CD4-positive, CD25-positive, alpha-beta regulatory T cell (primary cell): ENCODE measurements at regions not wholly inside any gene's neighbourhood (a gene's known extent, or its start where the extent isn't known, plus 50 kb on each side); places are given as distances from the start of the nearest gene placed in this dataset.

Experiments used
- ATAC-seq, 2 donors: fragments of 150-1000 bp; cut with Tn5 transposase; one replicate each; pipeline ENCODE4 v1.10.0; 2021; ENCODE audit warnings: low read depth in 2 of 2, moderate number of reproducible peaks in 2 of 2, moderate library complexity in 1 of 2
- DNase-seq, 3 donors: peaks; one replicate each; pipeline versions ENCODE4 v3.0.0 to v3.0.0-alpha.2; 2012 to 2022; ENCODE audit warnings: mixed read lengths in 1 of 3
- H3K27ac ChIP-seq: one replicate; pipeline ENCODE4 v1.7.0; 2013; ENCODE audit warnings: mild to moderate bottlenecking, low read length; ENCODE audit not compliant: insufficient read depth, poor library complexity, severe bottlenecking
- H3K27me3 ChIP-seq: one replicate; pipeline ENCODE4 v1.7.0; 2013; ENCODE audit warnings: low read length; ENCODE audit not compliant: control insufficient read depth, insufficient read depth
- H3K36me3 ChIP-seq: one replicate; pipeline ENCODE4 v1.7.0; 2013; ENCODE audit warnings: mild to moderate bottlenecking, low read length, moderate library complexity; ENCODE audit not compliant: control insufficient read depth, insufficient read depth
- H3K4me1 ChIP-seq: 2 replicates; pipeline ENCODE4 v1.7.0; 2013; ENCODE audit warnings: mild to moderate bottlenecking, low read length; ENCODE audit not compliant: insufficient read depth, control insufficient read depth, poor library complexity, severe bottlenecking
- H3K4me3 ChIP-seq: one replicate; pipeline ENCODE4 v1.7.0; 2013; ENCODE audit warnings: low read depth, mild to moderate bottlenecking, low read length, moderate library complexity
- H3K9me3 ChIP-seq, 2 experiments: 1 replicate in 1 of 2; 2 replicates in 1 of 2; pipeline ENCODE4 v1.7.0; 2013; ENCODE audit warnings: low read length in 2 of 2, mild to moderate bottlenecking in 1 of 2, moderate library complexity in 1 of 2; ENCODE audit not compliant: control insufficient read depth in 2 of 2
- H3K27ac Mint-ChIP-seq, 3 donors: one replicate each; pipeline ENCODE4 v1.8.0; 2020 to 2022; ENCODE audit warnings: mild to moderate bottlenecking in 3 of 3, mixed read lengths in 3 of 3, moderate library complexity in 2 of 3
- H3K27me3 Mint-ChIP-seq: one replicate; pipeline ENCODE4 v1.8.0; 2022; ENCODE audit warnings: mild to moderate bottlenecking, mixed read lengths
- H3K36me3 Mint-ChIP-seq: one replicate; pipeline ENCODE4 v1.8.0; 2020; ENCODE audit warnings: mixed read lengths
- H3K4me1 Mint-ChIP-seq, 4 donors: one replicate each; pipeline ENCODE4 v1.8.0; 2020 to 2022; ENCODE audit warnings: mixed read lengths in 4 of 4, mild to moderate bottlenecking in 1 of 4
- H3K4me3 Mint-ChIP-seq, 4 donors: one replicate each; pipeline ENCODE4 v1.8.0; 2020 to 2022; ENCODE audit warnings: mild to moderate bottlenecking in 4 of 4, mixed read lengths in 4 of 4, moderate library complexity in 3 of 4
- H3K9me3 Mint-ChIP-seq, 7 donors: one replicate each; pipeline ENCODE4 v1.8.0; 2020 to 2022; ENCODE audit warnings: mixed read lengths in 7 of 7, mild to moderate bottlenecking in 3 of 7, moderate library complexity in 2 of 7

DNA sequence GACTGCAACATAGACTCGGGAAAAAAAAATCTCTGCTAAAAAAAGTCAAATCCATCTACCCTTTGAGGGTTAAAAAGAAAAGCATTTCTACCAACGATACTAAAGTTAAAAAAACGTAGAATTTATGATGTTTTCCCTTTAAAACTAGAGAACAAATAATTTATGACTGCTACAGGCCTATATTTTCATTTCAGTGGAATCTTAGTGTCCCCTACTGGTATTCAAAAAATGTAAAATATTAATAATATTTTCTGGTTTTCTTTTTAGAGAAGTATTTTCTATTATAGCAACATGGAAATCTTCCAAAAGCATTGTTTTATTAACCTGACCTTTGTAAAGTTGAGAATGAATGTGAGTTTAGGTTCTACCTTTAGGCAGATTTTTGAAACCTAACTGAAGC, 1582.2 kb downstream of the MRPL39 start:
- no peak overlapping the region for H3K27ac ChIP-seq
- no peak overlapping the region for H3K4me3 Mint-ChIP-seq
- H3K4me1 ChIP-seq, result no peaks in the 10 kb centered on the region
- H3K4me1 Mint-ChIP-seq, result no peaks in the 10 kb centered on the region
- no peaks in the 10 kb centered on the region for H3K27me3 Mint-ChIP-seq
- H3K36me3 Mint-ChIP-seq, result no peaks in the 10 kb centered on the region
- H3K9me3 Mint-ChIP-seq, result peaks cover 0 to 12% (median 4%) of the 10 kb centered on the region in 7 donors
- DNase-seq, result no peak
- no peaks in the 10 kb centered on the region for H3K36me3 ChIP-seq
- H3K4me3 ChIP-seq, result no peak overlapping the region
- H3K9me3 ChIP-seq, result peaks cover 2 to 9% of the 10 kb centered on the region in 2 experiments
- H3K27me3 ChIP-seq, result no peaks in the 10 kb centered on the region
- H3K27ac Mint-ChIP-seq, result no peak overlapping the region
- no peak for ATAC-seq

DNA sequence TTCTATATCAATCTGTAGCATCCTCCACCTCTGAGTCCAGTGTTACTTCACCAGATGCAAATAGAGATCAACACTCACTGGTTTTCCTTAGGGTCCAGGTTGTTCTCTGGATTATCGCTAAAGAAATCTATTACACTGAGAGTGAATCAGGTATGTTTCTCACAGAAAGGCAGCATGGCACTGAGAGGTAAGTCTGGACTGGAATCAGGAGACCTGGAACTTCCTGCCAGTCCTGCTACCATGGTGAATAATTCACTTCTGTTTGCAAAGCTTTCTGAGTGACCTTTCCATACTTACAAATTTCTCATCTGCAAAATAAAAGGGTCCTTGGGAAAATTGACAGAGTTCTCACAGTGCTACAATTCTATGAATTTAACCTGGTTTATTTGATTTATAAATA, 1583.3 kb downstream of the MRPL39 start:
- H3K9me3 Mint-ChIP-seq, result peaks cover 3 to 22% (median 6%) of the 10 kb centered on the region in 7 donors

DNA sequence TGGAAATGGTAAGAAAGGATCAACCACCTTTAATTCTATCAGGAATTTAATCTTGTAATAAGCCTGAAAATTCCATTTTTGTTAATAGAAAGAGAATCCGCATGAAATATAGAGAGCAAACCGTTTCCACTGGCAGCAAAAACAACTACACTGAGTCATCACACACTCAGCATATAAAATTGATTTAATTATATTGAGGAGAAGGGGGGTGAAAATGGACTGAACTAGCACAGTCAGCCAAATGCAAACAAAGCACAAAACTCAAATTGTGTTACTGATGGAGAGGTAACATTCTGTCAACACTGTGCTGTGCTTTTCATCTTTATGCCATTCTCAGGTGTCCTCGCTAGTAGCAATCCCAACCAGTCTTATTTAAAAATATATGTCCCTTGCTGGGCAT, 1583.9 kb downstream of the MRPL39 start:
- ATAC-seq (no peak), DNase-seq (no peak)
- Histone ChIP-seq H3K9me3 (peaks cover 2 to 13% of the 10 kb centered on the region in 2 experiments), H3K4me1 (no peaks in the 10 kb centered on the region), H3K4me3 (no peak overlapping the region), H3K27ac (no peak overlapping the region), H3K36me3 (no peaks in the 10 kb centered on the region), H3K27me3 (no peaks in the 10 kb centered on the region)
- no peaks in the 10 kb centered on the region for H3K27me3 Mint-ChIP-seq
- H3K4me3 Mint-ChIP-seq, result no peak overlapping the region
- no peak overlapping the region for H3K27ac Mint-ChIP-seq
- H3K36me3 Mint-ChIP-seq, result no peaks in the 10 kb centered on the region
- H3K9me3 Mint-ChIP-seq, result peaks cover 3 to 23% (median 8%) of the 10 kb centered on the region in 7 donors
- H3K4me1 Mint-ChIP-seq, result no peaks in the 10 kb centered on the region

More for the DNA sequence above, 1583.3 kb downstream of the MRPL39 start:
- Mint-ChIP-seq H3K4me1 (no peaks in the 10 kb centered on the region), H3K36me3 (no peaks in the 10 kb centered on the region), H3K4me3 (no peak overlapping the region), H3K27ac (no peak overlapping the region), H3K27me3 (no peaks in the 10 kb centered on the region)
- no peak overlapping the region for H3K4me3 ChIP-seq
- DNase-seq (no peak), ATAC-seq (no peak)
- H3K27ac ChIP-seq, result no peak overlapping the region
- peaks cover 2 to 13% of the 10 kb centered on the region in 2 experiments for H3K9me3 ChIP-seq
- H3K36me3 ChIP-seq, result no peaks in the 10 kb centered on the region
- H3K27me3 ChIP-seq, result no peaks in the 10 kb centered on the region
- no peaks in the 10 kb centered on the region for H3K4me1 ChIP-seq

DNA sequence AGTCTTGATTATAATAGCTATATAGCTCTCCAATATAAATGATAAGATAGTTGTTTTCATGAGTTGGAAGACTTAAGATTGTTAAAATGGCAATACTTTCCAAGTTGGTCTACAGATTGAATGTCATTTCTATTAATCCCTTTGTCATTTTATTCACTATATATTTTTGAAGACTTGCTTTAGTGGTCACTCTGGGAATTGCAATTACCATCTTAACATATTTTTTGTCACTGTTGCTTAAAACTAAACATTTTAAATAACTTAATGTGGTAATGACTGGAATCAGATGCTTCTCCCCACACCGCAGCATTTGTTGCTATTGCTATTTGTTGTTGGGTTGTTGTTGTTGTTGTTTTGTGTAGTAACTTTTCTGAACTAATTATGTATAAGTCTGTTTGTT, 1592.9 kb downstream of the MRPL39 start:
- Mint-ChIP-seq H3K4me1 (no peaks in the 10 kb centered on the region), H3K4me3 (no peak overlapping the region), H3K27me3 (no peaks in the 10 kb centered on the region), H3K9me3 (peaks cover 1 to 9% (median 4%) of the 10 kb centered on the region in 7 donors), H3K27ac (no peak overlapping the region), H3K36me3 (no peaks in the 10 kb centered on the region)
- no peaks in the 10 kb centered on the region for H3K27me3 ChIP-seq
- DNase-seq (no peak), ATAC-seq (no peak)
- H3K4me1 ChIP-seq, result no peaks in the 10 kb centered on the region
- no peak overlapping the region for H3K4me3 ChIP-seq
- peaks cover 0 to 2% of the 10 kb centered on the region in 2 experiments for H3K9me3 ChIP-seq
- no peaks in the 10 kb centered on the region for H3K36me3 ChIP-seq
- no peak overlapping the region for H3K27ac ChIP-seq

DNA sequence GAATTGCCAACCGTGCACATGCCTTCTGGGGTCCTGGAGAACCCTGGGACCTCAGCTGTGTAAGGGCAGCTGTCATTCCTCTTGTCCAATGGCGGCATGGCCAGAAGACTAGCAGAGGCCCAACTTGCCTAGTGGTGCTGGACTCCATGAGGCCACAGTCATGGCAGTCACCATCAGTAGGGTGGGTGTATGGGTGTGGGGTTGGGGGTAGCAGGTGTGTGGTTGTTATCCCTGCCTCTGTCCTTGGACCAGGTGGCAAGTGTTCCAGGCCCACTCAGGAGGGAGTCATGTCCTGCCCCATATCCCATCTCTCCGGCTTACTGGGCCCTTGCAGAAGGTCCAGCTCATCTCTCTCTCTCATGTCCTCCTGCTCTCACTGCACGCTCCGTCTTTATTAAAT, 1596.2 kb downstream of the MRPL39 start:
- no peak overlapping the region for H3K4me3 Mint-ChIP-seq
- no peaks in the 10 kb centered on the region for H3K36me3 Mint-ChIP-seq
- no peaks in the 10 kb centered on the region for H3K4me1 Mint-ChIP-seq
- no peak for ATAC-seq
- Histone ChIP-seq H3K27ac (no peak overlapping the region), H3K9me3 (no peaks in the 10 kb centered on the region), H3K27me3 (no peaks in the 10 kb centered on the region), H3K4me3 (no peak overlapping the region), H3K4me1 (no peaks in the 10 kb centered on the region), H3K36me3 (no peaks in the 10 kb centered on the region)
- no peaks in the 10 kb centered on the region for H3K27me3 Mint-ChIP-seq
- no peak for DNase-seq
- peaks cover 0 to 4% (median 0%) of the 10 kb centered on the region in 7 donors for H3K9me3 Mint-ChIP-seq
- H3K27ac Mint-ChIP-seq, result no peak overlapping the region

DNA sequence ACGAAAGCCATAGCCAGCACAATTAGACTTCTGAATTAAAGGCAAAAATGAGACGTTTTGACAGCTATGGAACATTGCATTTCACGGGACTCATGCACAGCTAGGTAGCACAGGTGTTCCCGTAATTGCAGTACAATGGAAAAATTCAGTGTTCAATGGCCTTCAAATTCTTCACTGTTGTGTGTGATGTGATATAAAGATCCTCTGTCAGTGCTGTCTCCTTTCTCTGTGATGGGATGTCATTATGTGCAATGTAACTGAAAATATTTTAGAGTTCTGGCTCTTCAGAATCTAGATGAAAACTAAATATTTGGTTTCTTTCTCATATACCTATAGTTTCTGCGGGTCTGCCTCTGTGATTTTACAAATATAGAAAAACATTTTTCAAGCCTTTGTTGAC, 1599.7 kb downstream of the MRPL39 start:
- no peak overlapping the region for H3K27ac Mint-ChIP-seq
- Histone ChIP-seq H3K36me3 (no peaks in the 10 kb centered on the region), H3K4me1 (no peaks in the 10 kb centered on the region), H3K27me3 (no peaks in the 10 kb centered on the region), H3K9me3 (no peaks in the 10 kb centered on the region), H3K4me3 (no peak overlapping the region), H3K27ac (no peak overlapping the region)
- H3K9me3 Mint-ChIP-seq, result peaks cover 0 to 11% (median 3%) of the 10 kb centered on the region in 7 donors
- H3K27me3 Mint-ChIP-seq, result no peaks in the 10 kb centered on the region
- DNase-seq, result no peak
- no peak overlapping the region for H3K4me3 Mint-ChIP-seq
- ATAC-seq, result no peak
- no peaks in the 10 kb centered on the region for H3K36me3 Mint-ChIP-seq
- no peaks in the 10 kb centered on the region for H3K4me1 Mint-ChIP-seq

DNA sequence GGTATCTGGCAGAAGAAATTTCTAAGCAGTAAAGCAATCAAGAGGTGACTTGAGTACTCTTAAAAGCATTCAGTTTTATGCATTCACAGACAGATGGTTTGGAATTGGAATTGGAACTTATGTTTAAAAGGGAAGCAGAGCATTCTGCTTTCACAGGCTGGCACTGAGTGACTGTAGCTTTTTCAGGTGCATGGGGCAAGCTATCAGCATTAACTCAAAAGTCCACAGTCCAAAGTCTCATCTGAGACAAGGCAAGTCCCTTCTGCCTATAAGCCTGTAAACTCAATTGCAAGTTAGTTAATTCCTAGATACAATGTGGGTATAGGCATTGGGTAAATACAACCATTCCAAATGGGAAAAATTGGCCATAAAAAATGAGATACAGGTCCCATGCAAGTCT, 1620.3 kb downstream of the MRPL39 start:
- H3K9me3 Mint-ChIP-seq, result peaks cover 2 to 12% (median 5%) of the 10 kb centered on the region in 7 donors
- H3K4me3 ChIP-seq, result no peak overlapping the region

DNA sequence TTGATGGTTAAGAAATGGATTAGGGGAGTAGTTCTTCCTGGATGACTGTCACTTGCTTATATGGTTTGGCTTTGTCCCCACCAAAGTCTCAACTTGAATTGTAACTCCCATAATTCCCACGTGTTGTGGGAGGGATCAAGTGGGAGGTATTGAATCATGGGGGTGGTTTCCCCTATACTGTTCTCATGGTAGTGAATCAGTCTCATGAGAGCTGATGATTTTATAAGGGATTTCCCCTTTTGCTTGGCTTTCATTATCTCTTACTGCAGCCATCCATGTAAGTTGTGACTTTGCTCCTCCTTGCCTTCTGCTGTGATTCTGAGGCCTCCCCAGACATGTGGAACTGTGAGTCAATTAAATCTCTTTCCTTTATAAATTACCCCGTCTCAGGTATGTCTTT, 1621.1 kb downstream of the MRPL39 start:
- no peak overlapping the region for H3K27ac Mint-ChIP-seq
- no peaks in the 10 kb centered on the region for H3K36me3 ChIP-seq
- no peaks in the 10 kb centered on the region for H3K36me3 Mint-ChIP-seq
- no peaks in the 10 kb centered on the region for H3K27me3 Mint-ChIP-seq
- H3K9me3 ChIP-seq, result no peaks in the 10 kb centered on the region
- H3K27ac ChIP-seq, result no peak overlapping the region
- ATAC-seq, result no peak
- H3K4me1 ChIP-seq, result no peaks in the 10 kb centered on the region
- no peak overlapping the region for H3K4me3 Mint-ChIP-seq
- H3K27me3 ChIP-seq, result no peaks in the 10 kb centered on the region
- no peak for DNase-seq
- H3K9me3 Mint-ChIP-seq, result peaks cover 2 to 11% (median 6%) of the 10 kb centered on the region in 7 donors
- no peak overlapping the region for H3K4me3 ChIP-seq
- H3K4me1 Mint-ChIP-seq, result no peaks in the 10 kb centered on the region

More for the DNA sequence above, 1620.3 kb downstream of the MRPL39 start:
- no peak overlapping the region for H3K4me3 Mint-ChIP-seq
- no peaks in the 10 kb centered on the region for H3K36me3 Mint-ChIP-seq
- Histone ChIP-seq H3K4me1 (no peaks in the 10 kb centered on the region), H3K9me3 (no peaks in the 10 kb centered on the region), H3K27ac (no peak overlapping the region), H3K27me3 (no peaks in the 10 kb centered on the region), H3K36me3 (no peaks in the 10 kb centered on the region)
- DNase-seq, result no peak
- no peaks in the 10 kb centered on the region for H3K4me1 Mint-ChIP-seq
- H3K27ac Mint-ChIP-seq, result no peak overlapping the region
- no peaks in the 10 kb centered on the region for H3K27me3 Mint-ChIP-seq
- ATAC-seq, result no peak
